Endothelial cell of umbilical vein (primary cell): ENCODE measurements at regions not wholly inside any gene's neighbourhood (a gene's known extent, or its start where the extent isn't known, plus 50 kb on each side); places are given as distances from the start of the nearest gene placed in this dataset.

Experiments
- BruUV-seq: library from RNA; stranded (reverse); fragments of 400-500 nt; replicated peaks from 2 replicates; lab custom pipeline; 2021; lab: Mats Ljungman, UMichigan
- CTCF ChIA-PET: fragments of 300-600, 350-600 bp; sonication (Branson Sonifier 250); formaldehyde crosslinking; loops from one replicate; lab custom pipeline; 2021; ENCODE audit warnings: antibody characterized with exemption, inconsistent platforms; lab: Charles Lee
- POLR2A ChIA-PET: fragments of 300-600, 350-600 bp; sonication (Branson Sonifier 250); formaldehyde crosslinking; loops from one replicate; lab custom pipeline; 2021; ENCODE audit warnings: antibody characterized with exemption, inconsistent platforms; lab: Charles Lee
- DNase-seq: peaks from one replicate; pipeline ENCODE4 v3.0.0-alpha.2; 2011; ENCODE audit warnings: low read depth, low spot score
- FAIRE-seq: peaks from 2 replicates; lab custom pipeline; 2011; peaks lifted over from hg19 to GRCh38; lab: Jason Lieb, UNC
- H2AFZ ChIP-seq: 2 replicates; pipeline ENCODE4 v1.6.0; 2012; ENCODE audit warnings: low read depth, low read length, control low read depth, inconsistent platforms
- H3K27ac ChIP-seq: 2 replicates; pipeline ENCODE4 v1.5.1; 2011; ENCODE audit warnings: low read depth, mild to moderate bottlenecking, control low read depth, low read length, moderate library complexity; ENCODE audit not compliant: insufficient read depth
- H3K27me3 ChIP-seq, 2 experiments: 2 replicates each; pipeline versions ENCODE4 v1.6.0 to v1.6.1; 2011; ENCODE audit warnings: low read length in 2 of 2, mixed read lengths in 1 of 2; ENCODE audit not compliant: control insufficient read depth in 2 of 2, insufficient read depth in 2 of 2
- H3K36me3 ChIP-seq, 2 experiments: 2 replicates in 1 of 2; 3 replicates in 1 of 2; pipeline ENCODE4 v1.5.1; 2011; ENCODE audit warnings: low read length in 2 of 2, mild to moderate bottlenecking in 1 of 2, moderate library complexity in 1 of 2; ENCODE audit not compliant: control insufficient read depth in 2 of 2, insufficient read depth in 2 of 2; ENCODE audit errors: extremely low read depth in 1 of 2
- H3K4me1 ChIP-seq: 3 replicates; pipeline ENCODE4 v1.5.1; 2011; ENCODE audit warnings: mild to moderate bottlenecking, low read length; ENCODE audit not compliant: control insufficient read depth, insufficient read depth; ENCODE audit errors: extremely low read depth
- H3K4me2 ChIP-seq: 2 replicates; pipeline ENCODE4 v1.6.1; 2011; ENCODE audit warnings: low read length, control low read depth, mixed read lengths; ENCODE audit not compliant: insufficient read depth
- H3K4me3 ChIP-seq, 3 experiments: fragments of 200-600 bp in 1 of 3; sonication (generic), shearing (Covaris generic) in 1 of 3; replicated peaks in 1 of 3; 2 replicates each; pipeline ENCODE4 v1.5.1; 2011 to 2016; ENCODE audit warnings: control low read depth in 3 of 3, low read length in 3 of 3, mild to moderate bottlenecking in 2 of 3, inconsistent platforms in 1 of 3, low read depth in 1 of 3, moderate library complexity in 1 of 3; ENCODE audit not compliant: insufficient read depth in 1 of 3
- H3K79me2 ChIP-seq: 2 replicates; pipeline ENCODE4 v1.6.0; 2012; ENCODE audit warnings: low read length, inconsistent platforms; ENCODE audit not compliant: control insufficient read depth, insufficient read depth
- H3K9ac ChIP-seq: replicated peaks from 2 replicates; pipeline ENCODE3; 2011; ENCODE audit warnings: low read length, control low read depth; ENCODE audit not compliant: insufficient read depth; ENCODE audit errors: extremely low read depth
- H3K9me1 ChIP-seq: replicated peaks from 3 replicates; pipeline ENCODE4 v1.6.0; 2011; ENCODE audit warnings: mild to moderate bottlenecking, low read length; ENCODE audit not compliant: control insufficient read depth, insufficient read depth; ENCODE audit errors: extremely low read depth
- H3K9me3 ChIP-seq: replicated peaks from 2 replicates; pipeline ENCODE4 v1.5.1; 2012; ENCODE audit warnings: low read length, inconsistent platforms; ENCODE audit not compliant: control insufficient read depth, insufficient read depth
- H4K20me1 ChIP-seq: replicated peaks from 2 replicates; pipeline ENCODE3; 2011; ENCODE audit warnings: mild to moderate bottlenecking, low read length; ENCODE audit not compliant: control insufficient read depth, insufficient read depth; ENCODE audit errors: extremely low read depth
- EZH2 ChIP-seq: IDR thresholded peaks from 2 replicates; pipeline ENCODE4 v1.6.1; 2012; ENCODE audit warnings: borderline replicate concordance, low read depth, mild to moderate bottlenecking, moderate library complexity, low read length, inconsistent platforms; ENCODE audit not compliant: severe bottlenecking
- FOS ChIP-seq: IDR thresholded peaks from 2 replicates; pipeline ENCODE4 v1.6.1; 2011; ENCODE audit warnings: mild to moderate bottlenecking, low read length, moderate library complexity, borderline replicate concordance; ENCODE audit not compliant: insufficient read depth
- GATA2 ChIP-seq: IDR thresholded peaks from 2 replicates; pipeline ENCODE4 v1.7.0; 2011; ENCODE audit warnings: low read depth, mild to moderate bottlenecking, moderate library complexity, mixed read lengths, low read length; ENCODE audit not compliant: insufficient read length, insufficient read depth
- JUN ChIP-seq: IDR thresholded peaks from 2 replicates; pipeline ENCODE4 v1.6.1; 2011; ENCODE audit warnings: borderline replicate concordance, low read depth; ENCODE audit not compliant: insufficient read length, insufficient read depth
- MYC ChIP-seq: IDR thresholded peaks from one replicate; pipeline ENCODE4 v1.6.1; 2011; ENCODE audit warnings: mild to moderate bottlenecking, low read depth, low read length
- POLR2A ChIP-seq: IDR thresholded peaks from 2 replicates; pipeline ENCODE4 v1.6.1; 2012; ENCODE audit warnings: low read depth, mild to moderate bottlenecking, control low read depth, low read length
- POLR2AphosphoS5 ChIP-seq: IDR thresholded peaks from 2 replicates; pipeline ENCODE4 v1.6.1; 2012; ENCODE audit warnings: low read depth, mild to moderate bottlenecking, control low read depth, low read length, moderate library complexity; ENCODE audit not compliant: insufficient read depth
- dilution Hi-C: fragments of 300-500 bp; cut with MboI; formaldehyde crosslinking; loops from one replicate; pipeline ENCODE4 v1.15.0; 2019; ENCODE audit warnings: low sequenced_read_pairs; ENCODE audit not compliant: extremely low pct_ligation_motif_present
- intact Hi-C: fragments of 100-400 bp; cut with micrococcal nuclease; formaldehyde crosslinking; loops from one replicate; pipeline ENCODE4 v1.10.0; 2022
- TF ChIP-seq, protein P1 (sequence below): IDR thresholded peaks from 2 replicates; pipeline ENCODE4 v1.6.1; 2011; ENCODE audit not compliant: insufficient read depth, insufficient read length
- TF ChIP-seq, protein P2 (sequence below), 2 donors: IDR thresholded peaks; 1 replicate in 1 of 2; 2 replicates in 1 of 2; pipeline ENCODE4 v1.5.1; 2011; ENCODE audit warnings: low read length in 2 of 2, mild to moderate bottlenecking in 2 of 2, moderate library complexity in 2 of 2, control low read depth in 1 of 2, inconsistent platforms in 1 of 2, low read depth in 1 of 2; ENCODE audit not compliant: insufficient read depth in 1 of 2; ENCODE audit errors: extremely low read depth in 1 of 2

DNA sequence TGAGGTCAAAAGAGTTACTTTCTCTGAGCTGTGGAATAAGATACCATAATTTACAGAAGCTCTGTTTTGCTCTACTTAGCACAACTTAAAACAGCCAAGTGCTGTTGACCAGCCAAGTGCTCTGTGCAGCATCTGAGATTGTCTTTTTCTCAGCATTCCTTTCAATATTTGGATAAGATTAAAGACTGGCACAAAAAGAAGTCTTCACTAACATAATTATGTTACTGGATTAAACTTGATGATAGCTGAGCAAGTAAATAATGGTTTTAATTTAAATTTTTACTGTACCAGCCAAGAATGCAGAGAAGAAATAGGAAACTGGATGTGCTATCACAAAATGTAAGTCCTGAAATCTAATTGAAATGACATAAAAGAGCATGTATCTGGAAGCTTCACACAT, 60.4 kb downstream of the NPY2R start:
- Histone ChIP-seq H2AFZ (no peak overlapping the region), H3K4me1 (no peaks in the 10 kb centered on the region), H3K36me3 (no peaks in the 10 kb centered on the region), H3K9me1 (no peaks in the 10 kb centered on the region), H4K20me1 (no peaks in the 10 kb centered on the region), H3K9ac (no peak overlapping the region), H3K9me3 (no peaks in the 10 kb centered on the region), H3K79me2 (no peaks in the 10 kb centered on the region), H3K27ac (no peak overlapping the region), H3K4me3 (no peak overlapping the region), H3K27me3 (no peaks in the 10 kb centered on the region), H3K4me2 (no peak overlapping the region)
- POLR2A ChIA-PET: no interaction called here
- dilution Hi-C loops: no loop called here
- intact Hi-C loops: no loop called here
- DNase-seq: no peak
- CTCF ChIA-PET: interaction anchor here (0.6 kb wide), 1 partner anchor 243 kb away, joined by 3 read pairs; no protein-coding TSS in a partner anchor
- no peak for TF ChIP-seq POLR2A
- TF ChIP-seq MYC: no peak
- no peak for TF ChIP-seq FOS
- no peak for TF ChIP-seq GATA2
- TF ChIP-seq POLR2AphosphoS5: no peak
- TF ChIP-seq, protein P1, sequence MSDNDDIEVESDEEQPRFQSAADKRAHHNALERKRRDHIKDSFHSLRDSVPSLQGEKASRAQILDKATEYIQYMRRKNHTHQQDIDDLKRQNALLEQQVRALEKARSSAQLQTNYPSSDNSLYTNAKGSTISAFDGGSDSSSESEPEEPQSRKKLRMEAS: no peak
- TF ChIP-seq, protein P2, sequence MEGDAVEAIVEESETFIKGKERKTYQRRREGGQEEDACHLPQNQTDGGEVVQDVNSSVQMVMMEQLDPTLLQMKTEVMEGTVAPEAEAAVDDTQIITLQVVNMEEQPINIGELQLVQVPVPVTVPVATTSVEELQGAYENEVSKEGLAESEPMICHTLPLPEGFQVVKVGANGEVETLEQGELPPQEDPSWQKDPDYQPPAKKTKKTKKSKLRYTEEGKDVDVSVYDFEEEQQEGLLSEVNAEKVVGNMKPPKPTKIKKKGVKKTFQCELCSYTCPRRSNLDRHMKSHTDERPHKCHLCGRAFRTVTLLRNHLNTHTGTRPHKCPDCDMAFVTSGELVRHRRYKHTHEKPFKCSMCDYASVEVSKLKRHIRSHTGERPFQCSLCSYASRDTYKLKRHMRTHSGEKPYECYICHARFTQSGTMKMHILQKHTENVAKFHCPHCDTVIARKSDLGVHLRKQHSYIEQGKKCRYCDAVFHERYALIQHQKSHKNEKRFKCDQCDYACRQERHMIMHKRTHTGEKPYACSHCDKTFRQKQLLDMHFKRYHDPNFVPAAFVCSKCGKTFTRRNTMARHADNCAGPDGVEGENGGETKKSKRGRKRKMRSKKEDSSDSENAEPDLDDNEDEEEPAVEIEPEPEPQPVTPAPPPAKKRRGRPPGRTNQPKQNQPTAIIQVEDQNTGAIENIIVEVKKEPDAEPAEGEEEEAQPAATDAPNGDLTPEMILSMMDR (IDR thresholded peaks at IDR 0.05; ENCODE audit: extremely low read depth in 1 of 2, insufficient read depth in 1 of 2, low read depth in 1 of 2, low read length in 2 of 2): no peak
- no peak for TF ChIP-seq EZH2
- no peak for TF ChIP-seq JUN
- no TSS peak for BruUV-seq
- FAIRE-seq: no peak
